IMR-90 (cell line): ENCODE measurements at regions not wholly inside any gene's neighbourhood (a gene's known extent, or its start where the extent isn't known, plus 50 kb on each side); places are given as distances from the start of the nearest gene placed in this dataset.
"Not testable (repeated sequence)": the region's sequence is repeated elsewhere in the genome, so short reads cannot be mapped to it uniquely, and the experiment has no call there.

ENCODE experiments used
- ATAC-seq: fragments of 200-7000 bp; cut with Tn5 transposase; 2 replicates; pipeline ENCODE4 v1.9.1; 2020; ENCODE audit warnings: low read depth, mild to moderate bottlenecking, moderate library complexity
- BruUV-seq: library from RNA; stranded (reverse); fragments of 400-500 nt; replicated peaks from 2 replicates; lab custom pipeline; 2021; lab: Mats Ljungman, UMichigan
- CTCF ChIA-PET: fragments of 300-600 bp; formaldehyde crosslinking; extraction: SDS; loops from one replicate; lab custom pipeline; 2021; ENCODE audit warnings: antibody characterized with exemption; lab: Yijun Ruan, JAX
- POLR2A ChIA-PET: fragments of 300-600 bp; sonication (Branson Sonifier 250); formaldehyde crosslinking; loops from one replicate; lab custom pipeline; 2022; ENCODE audit warnings: antibody characterized with exemption; ENCODE audit not compliant: unreplicated experiment; lab: Charles Lee
- DNase-seq: peaks from one replicate; pipeline ENCODE4 v3.0.0; 2013
- H2AFZ ChIP-seq: replicated peaks from 2 replicates; pipeline ENCODE3; 2013; ENCODE audit warnings: low read length, mild to moderate bottlenecking; ENCODE audit not compliant: poor library complexity
- H2AK5ac ChIP-seq: 2 replicates; pipeline ENCODE4 v1.6.1; 2013; ENCODE audit warnings: low read depth, low read length, inconsistent platforms
- H2AK9ac ChIP-seq: replicated peaks from 2 replicates; pipeline ENCODE3; 2013; ENCODE audit warnings: mild to moderate bottlenecking, low read depth, low read length, moderate library complexity; ENCODE audit not compliant: poor library complexity
- H2BK120ac ChIP-seq: 2 replicates; pipeline ENCODE4 v1.6.1; 2013; ENCODE audit warnings: low read depth, low read length, inconsistent platforms
- H2BK15ac ChIP-seq: 3 replicates; pipeline ENCODE4 v1.6.1; 2013; ENCODE audit warnings: low read depth, low read length, inconsistent platforms
- H2BK20ac ChIP-seq: 2 replicates; pipeline ENCODE4 v1.6.1; 2013; ENCODE audit warnings: low read depth, mild to moderate bottlenecking, inconsistent platforms, low read length, moderate library complexity
- H2BK5ac ChIP-seq: 2 replicates; pipeline ENCODE4 v1.6.1; 2013; ENCODE audit warnings: mild to moderate bottlenecking, low read depth, low read length, inconsistent platforms; ENCODE audit not compliant: poor library complexity, severe bottlenecking
- H3K14ac ChIP-seq: replicated peaks from 2 replicates; pipeline ENCODE4 v1.6.1; 2013; ENCODE audit warnings: low read depth, low read length, inconsistent platforms
- H3K18ac ChIP-seq: 2 replicates; pipeline ENCODE4 v1.6.1; 2013; ENCODE audit warnings: low read depth, low read length, control low read depth
- H3K23ac ChIP-seq: 2 replicates; pipeline ENCODE4 v1.6.1; 2013; ENCODE audit warnings: low read depth, low read length, inconsistent platforms
- H3K27ac ChIP-seq: 2 replicates; pipeline ENCODE4 v1.5.1; 2013; ENCODE audit warnings: mild to moderate bottlenecking, control low read depth, low read length; ENCODE audit not compliant: insufficient read depth
- H3K27me3 ChIP-seq: 2 replicates; pipeline ENCODE4 v1.6.1; 2013; ENCODE audit warnings: low read length; ENCODE audit not compliant: control insufficient read depth, insufficient read depth
- H3K36me3 ChIP-seq: 2 replicates; pipeline ENCODE4 v1.6.1; 2013; ENCODE audit warnings: low read length, mixed read lengths; ENCODE audit not compliant: control insufficient read depth, insufficient read depth
- H3K4ac ChIP-seq: 2 replicates; pipeline ENCODE4 v1.6.1; 2013; ENCODE audit warnings: low read depth, low read length, inconsistent platforms
- H3K4me1 ChIP-seq: 2 replicates; pipeline ENCODE4 v1.6.1; 2013; ENCODE audit warnings: low read length, mixed read lengths; ENCODE audit not compliant: control insufficient read depth, insufficient read depth
- H3K4me2 ChIP-seq: 2 replicates; pipeline ENCODE4 v1.6.1; 2013; ENCODE audit warnings: low read depth, mild to moderate bottlenecking, control low read depth, low read length, moderate library complexity
- H3K4me3 ChIP-seq: 2 replicates; pipeline ENCODE4 v1.5.1; 2013; ENCODE audit warnings: low read depth, mild to moderate bottlenecking, control low read depth, low read length, moderate library complexity; ENCODE audit not compliant: insufficient read depth
- H3K56ac ChIP-seq: 2 replicates; pipeline ENCODE4 v1.6.1; 2013; ENCODE audit warnings: low read length, inconsistent platforms; ENCODE audit not compliant: insufficient read depth; ENCODE audit errors: extremely low read depth
- H3K79me1 ChIP-seq, 2 experiments: 2 replicates each; pipeline ENCODE4 v1.6.1; 2013; ENCODE audit warnings: low read length in 2 of 2, inconsistent platforms in 1 of 2, low read depth in 1 of 2
- H3K9ac ChIP-seq: 2 replicates; pipeline ENCODE4 v1.6.1; 2013; ENCODE audit warnings: low read depth, low read length, control low read depth
- H3K9me1 ChIP-seq: 2 replicates; pipeline ENCODE4 v1.6.1; 2013; ENCODE audit warnings: low read length, inconsistent platforms; ENCODE audit not compliant: insufficient read depth
- H3K9me3 ChIP-seq: 2 replicates; pipeline ENCODE4 v1.6.1; 2013; ENCODE audit warnings: low read length; ENCODE audit not compliant: control insufficient read depth, insufficient read depth
- H4K20me1 ChIP-seq: 2 replicates; pipeline ENCODE4 v1.6.1; 2013; ENCODE audit warnings: low read length, inconsistent platforms; ENCODE audit not compliant: insufficient read depth
- H4K5ac ChIP-seq: 2 replicates; pipeline ENCODE4 v1.6.1; 2013; ENCODE audit warnings: mild to moderate bottlenecking, low read depth, low read length, control low read depth
- H4K8ac ChIP-seq, 2 experiments: 2 replicates each; pipeline ENCODE4 v1.6.1; 2013; ENCODE audit warnings: low read depth in 2 of 2, low read length in 2 of 2, control low read depth in 1 of 2, inconsistent platforms in 1 of 2
- H4K91ac ChIP-seq: 2 replicates; pipeline ENCODE4 v1.6.1; 2013; ENCODE audit warnings: low read depth, low read length, inconsistent platforms; ENCODE audit not compliant: insufficient read depth
- WGBS, 2 experiments: methylation state at CpG; one replicate each; pipeline versions ENCODE4 v1.1.5 to v1.1.7; 2013; ENCODE audit warnings: missing lambda C conversion rate in 2 of 2; ENCODE audit not compliant: insufficient read length in 1 of 2; ENCODE audit errors: extremely low coverage in 2 of 2; 5-methylcytosine and 5-hydroxymethylcytosine counted together
- dilution Hi-C: fragments of 300-500 bp; cut with HindIII; formaldehyde crosslinking; loops from one replicate; pipeline ENCODE4 v1.14.3; 2018; ENCODE audit warnings: low sequenced_read_pairs; ENCODE audit not compliant: unreplicated experiment
- in situ Hi-C: fragments of 300-500 bp; cut with MboI; formaldehyde crosslinking; loops from 3 replicates; pipeline ENCODE4 v1.14.3; 2019; ENCODE audit warnings: low sequenced_read_pairs, inconsistent platforms, mixed read lengths
- intact Hi-C: fragments of 100-400 bp; cut with micrococcal nuclease; formaldehyde crosslinking; loops from 2 replicates; pipeline ENCODE4 v1.10.0; 2022

DNA sequence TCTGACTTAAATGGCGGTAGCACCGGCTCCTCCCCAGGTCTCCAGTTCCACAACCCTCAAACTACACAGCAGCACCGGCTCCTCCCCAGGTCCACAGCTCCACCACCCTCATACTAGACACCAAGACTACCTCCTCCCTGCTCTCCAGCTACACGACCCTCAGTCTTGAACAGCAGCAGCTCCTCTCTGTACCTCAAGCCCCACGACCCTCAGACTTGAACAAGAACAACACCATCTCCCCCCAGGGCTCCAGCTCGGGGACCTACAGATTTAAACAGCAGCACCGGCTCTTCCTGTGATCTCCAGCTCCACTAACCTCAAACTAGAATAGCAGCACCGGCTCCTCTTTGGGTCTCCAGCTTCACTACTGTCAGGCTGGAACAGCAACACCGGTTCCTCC lies 326.9 kb downstream of the PREX1 start:
- CTCF ChIA-PET, H3K27me3 ChIP-seq, H4K8ac ChIP-seq, ATAC-seq, H3K23ac ChIP-seq, H4K20me1 ChIP-seq, H2AFZ ChIP-seq, H3K9me1 ChIP-seq, H2BK15ac ChIP-seq, H2BK5ac ChIP-seq, dilution Hi-C loops, H3K14ac ChIP-seq, POLR2A ChIA-PET, H3K18ac ChIP-seq, H3K4me1 ChIP-seq, BruUV-seq, H3K9me3 ChIP-seq, H3K4me2 ChIP-seq, H2AK9ac ChIP-seq, H3K36me3 ChIP-seq, H3K4me3 ChIP-seq, H3K4ac ChIP-seq, H2AK5ac ChIP-seq, intact Hi-C loops, H2BK120ac ChIP-seq, in situ Hi-C loops, H4K5ac ChIP-seq, H3K27ac ChIP-seq, H3K79me1 ChIP-seq, DNase-seq, H3K56ac ChIP-seq, H4K91ac ChIP-seq, H2BK20ac ChIP-seq, H3K9ac ChIP-seq: not testable (repeated sequence)
- 59% methylated on average over 4 of the region's 9 CpGs; no CpG with 5 or more reads in 1 of the 2 experiments for WGBS, 2 experiments

DNA sequence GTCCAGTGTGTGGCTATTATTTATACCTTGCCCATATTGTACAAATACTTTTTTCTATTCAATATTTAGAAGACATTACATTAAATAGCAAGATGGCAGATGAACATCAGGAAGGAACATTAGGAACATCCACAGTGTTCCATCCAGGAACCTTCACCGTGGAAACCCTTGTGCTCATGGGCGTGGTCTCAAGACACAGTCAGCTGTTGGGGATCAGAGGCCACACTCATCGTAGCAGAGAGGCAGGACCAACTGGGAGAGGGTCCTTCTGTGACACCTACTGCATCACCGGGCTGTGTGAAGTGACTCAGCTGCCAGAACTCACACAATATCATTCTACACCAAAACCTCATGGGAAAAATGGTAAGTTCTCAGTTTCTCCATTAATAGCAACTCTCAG lies 328.9 kb downstream of the PREX1 start:
- DNase-seq, H3K4me2 ChIP-seq, H3K4me3 ChIP-seq, H3K79me1 ChIP-seq, H4K8ac ChIP-seq, in situ Hi-C loops, H2BK15ac ChIP-seq, H3K56ac ChIP-seq, H3K36me3 ChIP-seq, BruUV-seq, H3K4ac ChIP-seq, ATAC-seq, H3K27me3 ChIP-seq, H3K23ac ChIP-seq, H3K4me1 ChIP-seq, H3K9me3 ChIP-seq, dilution Hi-C loops, H4K20me1 ChIP-seq, H3K14ac ChIP-seq, CTCF ChIA-PET, intact Hi-C loops, H2AK9ac ChIP-seq, H4K5ac ChIP-seq, H4K91ac ChIP-seq, H3K27ac ChIP-seq, H2AFZ ChIP-seq, H2BK20ac ChIP-seq, H3K18ac ChIP-seq, H3K9me1 ChIP-seq, H3K9ac ChIP-seq, H2BK120ac ChIP-seq, POLR2A ChIA-PET, H2AK5ac ChIP-seq, H2BK5ac ChIP-seq: not testable (repeated sequence)
- no CpG with 5 or more reads among the region's 4 CpGs for WGBS, 2 experiments
